ENCODE measurements at regions not wholly inside any gene's neighbourhood (a gene's known extent, or its start where the extent isn't known, plus 50 kb on each side); places are given as distances from the start of the nearest gene placed in this dataset.

- H2AFZ ChIP-seq = no peak overlapping the region
- no peaks in the 10 kb centered on the region for H3K27me3 ChIP-seq (ENCODE audit: control insufficient read depth, insufficient read depth, low read length)
- H3K27ac ChIP-seq = no peak overlapping the region
- H3K4me2 ChIP-seq (ENCODE audit: low read length) = no peak overlapping the region
- H3K9ac ChIP-seq = no peak overlapping the region
- H3K36me3 ChIP-seq (ENCODE audit: control insufficient read depth, insufficient read depth, low read length) = no peaks in the 10 kb centered on the region
- no peak for TF ChIP-seq CTCF (IDR thresholded peaks at IDR 0.05)
- H3K4me3 ChIP-seq (ENCODE audit: low read depth, low read length) = no peak overlapping the region
- no peaks in the 10 kb centered on the region for H3K9me3 ChIP-seq (ENCODE audit: control insufficient read depth, low read length)
- no peaks in the 10 kb centered on the region for H3K4me1 ChIP-seq
- H3K79me2 ChIP-seq = no peaks in the 10 kb centered on the region
These were observed 477.3 kb upstream of the FLRT2 start for GRCh38 chr14:85052646-85053045.

GRCh38 chr14:85054178-85054577 is 475.8 kb upstream of the FLRT2 start:
- no peaks in the 10 kb centered on the region for H3K4me1 ChIP-seq
- no peak overlapping the region for H2AFZ ChIP-seq
- no peak overlapping the region for H3K9ac ChIP-seq
- no peak overlapping the region for H3K27ac ChIP-seq
- no peaks in the 10 kb centered on the region for H3K27me3 ChIP-seq (ENCODE audit: control insufficient read depth, insufficient read depth, low read length)
- no peak overlapping the region for H3K4me2 ChIP-seq (ENCODE audit: low read length)
- TF ChIP-seq CTCF (IDR thresholded peaks at IDR 0.05) = no peak
- no peak overlapping the region for H3K4me3 ChIP-seq (ENCODE audit: low read depth, low read length)
- H3K79me2 ChIP-seq = no peaks in the 10 kb centered on the region
- no peaks in the 10 kb centered on the region for H3K9me3 ChIP-seq (ENCODE audit: control insufficient read depth, low read length)
- no peaks in the 10 kb centered on the region for H3K36me3 ChIP-seq (ENCODE audit: control insufficient read depth, insufficient read depth, low read length)

- no peak overlapping the region for H3K9ac ChIP-seq
These were observed 473.7 kb upstream of the FLRT2 start for GRCh38 chr14:85056267-85056666.

GRCh38 chr14:85057221-85057620 is 472.7 kb upstream of the FLRT2 start:
- no peaks in the 10 kb centered on the region for H3K36me3 ChIP-seq (ENCODE audit: control insufficient read depth, insufficient read depth, low read length)
- H3K4me1 ChIP-seq = no peaks in the 10 kb centered on the region
- no peak overlapping the region for H3K9ac ChIP-seq
- H3K27ac ChIP-seq = no peak overlapping the region
- H3K9me3 ChIP-seq (ENCODE audit: control insufficient read depth, low read length) = no peaks in the 10 kb centered on the region
- no peak overlapping the region for H3K4me3 ChIP-seq (ENCODE audit: low read depth, low read length)
- H2AFZ ChIP-seq = no peak overlapping the region
- no peaks in the 10 kb centered on the region for H3K79me2 ChIP-seq
- no peak overlapping the region for H3K4me2 ChIP-seq (ENCODE audit: low read length)
- no peaks in the 10 kb centered on the region for H3K27me3 ChIP-seq (ENCODE audit: control insufficient read depth, insufficient read depth, low read length)
- TF ChIP-seq CTCF (IDR thresholded peaks at IDR 0.05) = no peak

More at GRCh38 chr14:85056267-85056666, 473.7 kb upstream of the FLRT2 start:
- Histone ChIP-seq H3K27me3 (ENCODE audit: control insufficient read depth, insufficient read depth, low read length) (no peaks in the 10 kb centered on the region), H3K4me2 (ENCODE audit: low read length) (no peak overlapping the region), H3K4me1 (no peaks in the 10 kb centered on the region), H3K9me3 (ENCODE audit: control insufficient read depth, low read length) (no peaks in the 10 kb centered on the region), H3K4me3 (ENCODE audit: low read depth, low read length) (no peak overlapping the region), H2AFZ (no peak overlapping the region), H3K27ac (no peak overlapping the region), H3K79me2 (no peaks in the 10 kb centered on the region), H3K36me3 (ENCODE audit: control insufficient read depth, insufficient read depth, low read length) (no peaks in the 10 kb centered on the region)
- TF ChIP-seq CTCF (IDR thresholded peaks at IDR 0.05) = no peak

GRCh38 chr14:85058150-85058549 is 471.8 kb upstream of the FLRT2 start:
- no peak for TF ChIP-seq CTCF (IDR thresholded peaks at IDR 0.05)
- no peaks in the 10 kb centered on the region for H3K4me1 ChIP-seq
- H3K9me3 ChIP-seq (ENCODE audit: control insufficient read depth, low read length) = no peaks in the 10 kb centered on the region
- no peak overlapping the region for H3K27ac ChIP-seq
- H3K4me3 ChIP-seq (ENCODE audit: low read depth, low read length) = no peak overlapping the region
- no peaks in the 10 kb centered on the region for H3K36me3 ChIP-seq (ENCODE audit: control insufficient read depth, insufficient read depth, low read length)
- no peak overlapping the region for H3K4me2 ChIP-seq (ENCODE audit: low read length)
- no peak overlapping the region for H2AFZ ChIP-seq
- H3K27me3 ChIP-seq (ENCODE audit: control insufficient read depth, insufficient read depth, low read length) = no peaks in the 10 kb centered on the region
- no peaks in the 10 kb centered on the region for H3K79me2 ChIP-seq
- H3K9ac ChIP-seq = no peak overlapping the region
